ENCODE measurements at regions not wholly inside any gene's neighbourhood (a gene's known extent, or its start where the extent isn't known, plus 50 kb on each side); places are given as distances from the start of the nearest gene placed in this dataset.

GRCh38 chr7:53458636-53459035 is 423.2 kb downstream of the POM121L12 start (continued):
- TF ChIP-seq ZNF544 (tag by site-specific recombination; IDR thresholded peaks at IDR 0.05) = no peak
- TF ChIP-seq ZNF571 (tag by site-specific recombination; IDR thresholded peaks at IDR 0.05) = no peak
- TF ChIP-seq SETDB1 (IDR thresholded peaks at IDR 0.05; ENCODE audit: insufficient read length, low read length) = no peak
- no peak for TF ChIP-seq ZNF629 (tag by site-specific recombination; IDR thresholded peaks at IDR 0.05)

- POLR2A ChIA-PET = no interaction called here
- TF ChIP-seq ZBTB26 (tag by site-specific recombination; optimal IDR thresholded peaks at IDR 0.05) (no peak), ZNF658 (tag by site-specific recombination; IDR thresholded peaks at IDR 0.05) (no peak), BCL11A (tag by site-specific recombination; IDR thresholded peaks at IDR 0.05; ENCODE audit: low read depth) (no peak), ZNF701 (tag by site-specific recombination; IDR thresholded peaks at IDR 0.05) (no peak), ZNF239 (tag by site-specific recombination; IDR thresholded peaks at IDR 0.05) (no peak), ZNF302 (tag by site-specific recombination; IDR thresholded peaks at IDR 0.05; ENCODE audit: low read depth) (no peak), ZNF324 (tag by site-specific recombination; IDR thresholded peaks at IDR 0.05) (no peak), ZNF514 (tag by site-specific recombination; IDR thresholded peaks at IDR 0.05) (no peak)
- Histone ChIP-seq H3K4me1 (ENCODE audit: control insufficient read depth, insufficient read depth, low read length) (no peaks in the 10 kb centered on the region), H3K9me3 (ENCODE audit: control insufficient read depth, insufficient read depth, low read depth, low read length) (no peaks in the 10 kb centered on the region), H3K36me3 (ENCODE audit: control insufficient read depth in 2 of 2, insufficient read depth in 1 of 2, low read length in 2 of 2) (no peaks in the 10 kb centered on the region), H3K4me3 (ENCODE audit: low read depth, low read length) (no peak overlapping the region), H3K27ac (ENCODE audit: extremely low read depth, low read depth, low read length) (no peak overlapping the region)
- CTCF ChIA-PET = no interaction called here
Observed at GRCh38 chr7:53466371-53466770, 430.9 kb downstream of the POM121L12 start.

- H3K36me3 ChIP-seq (ENCODE audit: control insufficient read depth in 2 of 2, insufficient read depth in 1 of 2, low read length in 2 of 2) = no peaks in the 10 kb centered on the region
- POLR2A ChIA-PET = no interaction called here
- H3K4me3 ChIP-seq (ENCODE audit: low read depth, low read length) = no peak overlapping the region
- H3K9me3 ChIP-seq (ENCODE audit: control insufficient read depth, insufficient read depth, low read depth, low read length) = no peaks in the 10 kb centered on the region
- CTCF ChIA-PET = no interaction called here
- H3K27ac ChIP-seq (ENCODE audit: extremely low read depth, low read depth, low read length) = no peak overlapping the region
- TF ChIP-seq SP2 (tag by site-specific recombination; IDR thresholded peaks at IDR 0.05) (no peak), YY2 (tag by site-specific recombination; IDR thresholded peaks at IDR 0.05) (no peak), SALL2 (tag by site-specific recombination; IDR thresholded peaks at IDR 0.05; ENCODE audit: borderline replicate concordance) (no peak), ZNF248 (tag by site-specific recombination; IDR thresholded peaks at IDR 0.05) (no peak), ZNF133 (tag by site-specific recombination; IDR thresholded peaks at IDR 0.05) (no peak), KLF16 (tag by site-specific recombination; IDR thresholded peaks at IDR 0.05) (no peak), RBAK (tag by site-specific recombination; IDR thresholded peaks at IDR 0.05) (no peak), ZBTB21 (tag by site-specific recombination; IDR thresholded peaks at IDR 0.05) (no peak), ZIC2 (tag by site-specific recombination; IDR thresholded peaks at IDR 0.05) (no peak), ZNF621 (tag by site-specific recombination; IDR thresholded peaks at IDR 0.05) (no peak), ZNF175 (tag by site-specific recombination; IDR thresholded peaks at IDR 0.05) (no peak), ZNF274 (IDR thresholded peaks at IDR 0.05; ENCODE audit: low read length) (no peak), ZNF274 (tag by site-specific recombination; IDR thresholded peaks at IDR 0.05; ENCODE audit: borderline replicate concordance) (no peak)
- H3K4me1 ChIP-seq (ENCODE audit: control insufficient read depth, insufficient read depth, low read length) = no peaks in the 10 kb centered on the region
Observed at GRCh38 chr7:53470336-53470970, 435.0 kb downstream of the POM121L12 start.
